GM23248 (cell line): ENCODE measurements at regions not wholly inside any gene's neighbourhood (a gene's known extent, or its start where the extent isn't known, plus 50 kb on each side); places are given as distances from the start of the nearest gene placed in this dataset.

Source experiments
- EZH2 ChIP-seq: fragments of 200-600 bp; sonication (generic); IDR thresholded peaks from 2 replicates; pipeline ENCODE4 v1.6.1; 2018; ENCODE audit warnings: antibody characterized with exemption, mild to moderate bottlenecking; ENCODE audit not compliant: insufficient read depth, poor library complexity, severe bottlenecking
- EZH2phosphoT487 ChIP-seq: fragments of 200-600 bp; sonication (generic); IDR thresholded peaks from 2 replicates; pipeline ENCODE4 v1.6.1; 2018; ENCODE audit warnings: antibody characterized with exemption, moderate library complexity, mild to moderate bottlenecking, low read depth; ENCODE audit not compliant: insufficient read depth

DNA sequence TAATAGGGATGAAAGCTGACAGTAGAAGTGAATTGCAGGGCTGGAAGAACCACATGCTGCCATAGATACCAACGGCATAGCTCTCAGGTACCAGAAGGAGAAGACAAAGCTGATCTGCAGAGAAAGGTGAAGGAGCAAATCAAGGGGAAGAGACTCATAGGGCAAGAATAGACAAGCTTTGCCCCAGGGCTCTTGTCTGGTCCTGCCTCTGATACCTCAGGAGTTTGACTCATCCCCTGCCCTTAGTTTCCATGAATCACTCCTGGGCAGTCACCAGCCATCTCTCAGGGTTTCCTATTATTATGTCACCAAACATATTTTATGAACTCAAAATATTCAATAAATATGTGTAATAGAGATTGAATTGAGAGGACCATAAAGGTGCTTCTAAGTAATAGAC, 800.9 kb downstream of the DNAH5 start:
- no peak for TF ChIP-seq EZH2
- no peak for TF ChIP-seq EZH2phosphoT487
